ENCODE measurements at regions not wholly inside any gene's neighbourhood (a gene's known extent, or its start where the extent isn't known, plus 50 kb on each side); places are given as distances from the start of the nearest gene placed in this dataset.

DNA sequence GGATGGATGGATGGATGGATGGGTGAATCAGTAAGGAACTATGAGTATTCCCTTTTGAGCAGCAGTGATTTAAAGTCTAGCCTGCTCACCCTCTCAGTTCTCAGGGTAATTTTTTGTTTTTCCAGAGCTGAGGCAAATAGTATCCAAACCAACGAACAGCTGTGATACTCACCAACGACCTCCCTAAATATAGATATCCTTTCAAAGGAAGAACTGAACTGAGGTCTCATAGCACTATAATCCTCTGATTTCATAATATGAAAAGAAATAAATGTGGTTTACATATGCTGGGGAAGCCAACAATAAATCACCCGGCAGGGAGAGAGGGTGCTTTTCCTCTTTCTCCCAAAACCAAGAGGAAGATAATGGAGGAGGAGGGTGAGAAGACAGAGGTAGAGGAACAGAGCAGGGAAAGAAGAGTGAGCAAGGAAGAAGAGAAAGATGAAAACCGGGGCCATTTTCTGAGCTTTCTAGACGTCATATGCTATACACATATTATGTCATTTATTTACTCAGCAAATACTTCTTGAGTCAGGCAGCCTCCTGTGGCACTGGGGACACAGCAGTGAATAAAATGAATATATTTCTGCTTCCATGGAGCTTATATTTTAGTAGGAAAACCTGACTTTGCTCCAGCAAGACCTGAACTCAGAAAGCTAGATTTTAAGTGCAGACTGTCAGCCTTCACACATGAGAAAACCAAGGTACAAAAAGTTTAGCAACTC lies 710.7 kb upstream of the TBX3 start:
- no peak overlapping the region for H3K4me3 Mint-ChIP-seq
- TF ChIP-seq, protein P1, sequence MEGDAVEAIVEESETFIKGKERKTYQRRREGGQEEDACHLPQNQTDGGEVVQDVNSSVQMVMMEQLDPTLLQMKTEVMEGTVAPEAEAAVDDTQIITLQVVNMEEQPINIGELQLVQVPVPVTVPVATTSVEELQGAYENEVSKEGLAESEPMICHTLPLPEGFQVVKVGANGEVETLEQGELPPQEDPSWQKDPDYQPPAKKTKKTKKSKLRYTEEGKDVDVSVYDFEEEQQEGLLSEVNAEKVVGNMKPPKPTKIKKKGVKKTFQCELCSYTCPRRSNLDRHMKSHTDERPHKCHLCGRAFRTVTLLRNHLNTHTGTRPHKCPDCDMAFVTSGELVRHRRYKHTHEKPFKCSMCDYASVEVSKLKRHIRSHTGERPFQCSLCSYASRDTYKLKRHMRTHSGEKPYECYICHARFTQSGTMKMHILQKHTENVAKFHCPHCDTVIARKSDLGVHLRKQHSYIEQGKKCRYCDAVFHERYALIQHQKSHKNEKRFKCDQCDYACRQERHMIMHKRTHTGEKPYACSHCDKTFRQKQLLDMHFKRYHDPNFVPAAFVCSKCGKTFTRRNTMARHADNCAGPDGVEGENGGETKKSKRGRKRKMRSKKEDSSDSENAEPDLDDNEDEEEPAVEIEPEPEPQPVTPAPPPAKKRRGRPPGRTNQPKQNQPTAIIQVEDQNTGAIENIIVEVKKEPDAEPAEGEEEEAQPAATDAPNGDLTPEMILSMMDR (IDR thresholded peaks at IDR 0.05; ENCODE audit: unreplicated experiment in 3 of 3): no peak
- no peaks in the 10 kb centered on the region for H3K36me3 Mint-ChIP-seq (ENCODE audit: low read depth)
- H3K27ac Mint-ChIP-seq: peak overlapping the region in 1 of 3 experiments; percentile 38
- H3K27me3 Mint-ChIP-seq (ENCODE audit: low read depth): peaks cover 4% of the 10 kb centered on the region
- H3K9me3 Mint-ChIP-seq: peaks cover 16% of the 10 kb centered on the region
- peaks cover 17% of the 10 kb centered on the region for H3K4me1 Mint-ChIP-seq

DNA sequence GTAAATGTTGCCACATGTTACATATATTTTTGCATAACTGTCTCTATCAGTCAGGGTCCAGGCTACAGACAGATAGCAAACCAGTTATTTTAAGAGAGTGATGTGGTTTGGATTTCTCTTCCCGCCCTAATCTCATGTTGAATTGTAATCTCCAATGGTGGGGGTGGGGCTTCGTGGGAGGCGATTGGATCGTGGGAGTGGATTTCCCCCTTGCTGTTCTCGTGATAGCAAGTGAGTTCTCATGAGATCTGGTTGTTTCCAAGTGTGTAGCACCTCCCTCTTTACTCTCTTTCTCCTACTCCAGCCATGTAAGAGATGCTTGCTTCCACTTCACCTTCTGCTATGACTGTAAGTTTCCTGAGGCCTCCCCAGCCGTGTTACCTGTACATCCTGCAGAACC lies 704.2 kb upstream of the TBX3 start:
- no peak overlapping the region for H3K27ac Mint-ChIP-seq
- no peaks in the 10 kb centered on the region for H3K36me3 Mint-ChIP-seq (ENCODE audit: low read depth)
- TF ChIP-seq, protein P1 (IDR thresholded peaks at IDR 0.05; ENCODE audit: unreplicated experiment in 3 of 3): no peak
- H3K4me3 Mint-ChIP-seq: no peak overlapping the region
- peaks cover 12% of the 10 kb centered on the region for H3K27me3 Mint-ChIP-seq (ENCODE audit: low read depth)
- H3K4me1 Mint-ChIP-seq: peaks cover 21% of the 10 kb centered on the region
- peaks cover 8% of the 10 kb centered on the region for H3K9me3 Mint-ChIP-seq

DNA sequence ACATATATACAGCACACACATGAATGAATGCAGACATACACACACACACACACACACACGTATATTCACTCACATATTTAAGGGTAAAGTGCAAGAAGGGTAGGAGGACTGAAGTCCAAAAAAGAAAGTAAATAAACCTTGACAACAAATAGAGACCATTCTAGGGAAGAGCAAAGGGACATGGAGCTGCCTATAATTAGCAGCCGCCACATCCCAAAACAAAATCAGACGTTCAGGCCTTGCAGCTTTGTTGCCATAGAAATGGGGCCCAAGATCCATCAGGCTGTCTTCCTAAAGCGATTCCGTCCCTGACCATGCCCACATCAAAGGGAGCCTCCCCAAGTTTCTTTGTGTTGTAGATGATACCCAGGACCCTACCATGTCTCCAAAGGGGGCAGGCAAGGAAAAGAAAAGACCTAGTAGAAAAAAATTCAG lies 703.5 kb upstream of the TBX3 start:
- Mint-ChIP-seq H3K27ac (no peak overlapping the region), H3K9me3 (peaks cover 8% of the 10 kb centered on the region), H3K36me3 (ENCODE audit: low read depth) (no peaks in the 10 kb centered on the region), H3K4me1 (peaks cover 28% of the 10 kb centered on the region), H3K4me3 (no peak overlapping the region), H3K27me3 (ENCODE audit: low read depth) (peaks cover 17% of the 10 kb centered on the region)
- TF ChIP-seq, protein P1 (IDR thresholded peaks at IDR 0.05; ENCODE audit: unreplicated experiment in 3 of 3): no peak

DNA sequence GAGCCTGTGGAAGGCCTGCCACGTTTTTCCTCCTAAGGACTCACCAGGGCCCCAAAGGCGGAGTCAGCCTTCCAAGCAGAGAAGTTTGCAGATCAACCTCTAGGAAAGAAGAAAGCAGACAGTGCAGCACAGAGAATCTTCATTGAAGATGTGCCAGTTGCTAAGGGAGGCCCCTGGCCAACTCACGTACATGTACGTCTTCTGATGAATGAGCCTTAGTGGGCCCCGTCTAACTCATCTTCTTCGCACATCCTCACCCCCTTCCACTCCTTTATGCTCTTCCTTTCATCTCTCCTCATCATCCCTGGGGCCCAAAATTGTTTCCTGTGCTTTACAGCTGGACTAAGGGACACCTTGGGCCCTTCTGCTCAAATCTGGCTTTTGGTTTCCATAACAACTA lies 703.0 kb upstream of the TBX3 start:
- Mint-ChIP-seq H3K9me3 (peaks cover 8% of the 10 kb centered on the region), H3K27me3 (ENCODE audit: low read depth) (peaks cover 17% of the 10 kb centered on the region), H3K36me3 (ENCODE audit: low read depth) (no peaks in the 10 kb centered on the region), H3K4me3 (no peak overlapping the region), H3K27ac (no peak overlapping the region), H3K4me1 (peaks cover 29% of the 10 kb centered on the region)
- TF ChIP-seq, protein P1 (IDR thresholded peaks at IDR 0.05; ENCODE audit: unreplicated experiment in 3 of 3): no peak

DNA sequence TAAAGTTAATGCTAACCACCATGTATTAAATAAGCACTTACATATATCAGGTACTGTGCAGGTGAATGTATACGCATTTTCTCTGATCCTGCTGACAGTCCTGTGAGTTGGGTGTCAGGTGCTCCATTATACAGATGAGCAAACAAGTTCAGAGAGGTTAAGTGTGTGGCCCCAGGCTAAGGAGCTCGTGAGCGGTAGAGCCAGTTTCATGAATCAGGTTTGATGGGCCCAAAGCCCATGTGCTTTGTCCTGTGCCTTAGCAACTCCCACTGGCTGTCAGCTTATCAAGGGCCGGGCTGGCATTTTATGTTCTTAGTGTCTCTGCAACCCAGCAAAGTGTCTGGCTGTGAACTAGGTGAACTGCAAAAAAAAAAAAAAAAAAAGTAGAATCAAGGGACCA lies 701.2 kb upstream of the TBX3 start:
- H3K36me3 Mint-ChIP-seq (ENCODE audit: low read depth): no peaks in the 10 kb centered on the region
- TF ChIP-seq, protein P1 (IDR thresholded peaks at IDR 0.05; ENCODE audit: unreplicated experiment in 3 of 3): no peak
- H3K27me3 Mint-ChIP-seq (ENCODE audit: low read depth): peaks cover 29% of the 10 kb centered on the region
- H3K9me3 Mint-ChIP-seq: no peaks in the 10 kb centered on the region
- H3K4me3 Mint-ChIP-seq: no peak overlapping the region
- H3K4me1 Mint-ChIP-seq: peaks cover 40% of the 10 kb centered on the region
- H3K27ac Mint-ChIP-seq: no peak overlapping the region

DNA sequence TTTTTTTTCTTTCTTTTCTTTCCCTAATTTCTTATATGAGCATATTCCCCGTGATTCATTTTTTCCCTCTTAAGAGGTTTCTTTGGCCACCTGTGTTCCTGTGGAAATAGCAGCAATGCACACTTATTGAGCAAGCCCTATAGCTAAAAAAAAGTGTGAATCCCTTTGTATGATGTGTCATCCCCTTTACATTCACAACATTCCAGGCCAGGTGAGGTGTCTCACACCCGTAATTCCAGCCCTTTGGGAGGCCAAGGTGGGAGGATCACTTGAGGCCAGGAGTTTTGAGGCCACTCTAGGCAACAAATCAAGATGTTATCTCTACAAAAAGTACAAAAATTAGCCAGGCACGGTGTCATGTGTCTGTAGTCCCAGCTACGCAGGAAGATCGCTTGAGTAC lies 700.4 kb upstream of the TBX3 start:
- no peak overlapping the region for H3K4me3 Mint-ChIP-seq
- H3K9me3 Mint-ChIP-seq: no peaks in the 10 kb centered on the region
- H3K27me3 Mint-ChIP-seq (ENCODE audit: low read depth): peaks cover 33% of the 10 kb centered on the region
- H3K36me3 Mint-ChIP-seq (ENCODE audit: low read depth): no peaks in the 10 kb centered on the region
- TF ChIP-seq, protein P1 (IDR thresholded peaks at IDR 0.05; ENCODE audit: unreplicated experiment in 3 of 3): no peak
- H3K27ac Mint-ChIP-seq: no peak overlapping the region
- peaks cover 43% of the 10 kb centered on the region for H3K4me1 Mint-ChIP-seq
